ENCODE measurements at regions not wholly inside any gene's neighbourhood (a gene's known extent, or its start where the extent isn't known, plus 50 kb on each side); places are given as distances from the start of the nearest gene placed in this dataset.

- no peak for FAIRE-seq
- DNase-seq (ENCODE audit: low spot score) = no peak
Observed at GRCh38 chr6:148086843-148087242, 255.8 kb upstream of the SASH1 start.

GRCh38 chr6:148087659-148088058 lies 255.0 kb upstream of the SASH1 start:
- DNase-seq (ENCODE audit: low spot score) = no peak

GRCh38 chr6:148090326-148090725 lies 252.3 kb upstream of the SASH1 start:
- no peak for DNase-seq (ENCODE audit: low spot score)
- no peak for FAIRE-seq

More at GRCh38 chr6:148087659-148088058, 255.0 kb upstream of the SASH1 start:
- FAIRE-seq = no peak

GRCh38 chr6:148091394-148091793 lies 251.2 kb upstream of the SASH1 start:
- DNase-seq (ENCODE audit: low spot score) = no peak
- FAIRE-seq = no peak

- no peak for DNase-seq (ENCODE audit: low spot score)
Observed at GRCh38 chr6:148103436-148103835, 239.2 kb upstream of the SASH1 start.

GRCh38 chr6:148104131-148104530 lies 238.5 kb upstream of the SASH1 start:
- no peak for FAIRE-seq

More at GRCh38 chr6:148103436-148103835, 239.2 kb upstream of the SASH1 start:
- FAIRE-seq = no peak

GRCh38 chr6:148105695-148106094 lies 236.9 kb upstream of the SASH1 start:
- no peak for DNase-seq (ENCODE audit: low spot score)
- FAIRE-seq = no peak

More at GRCh38 chr6:148104131-148104530, 238.5 kb upstream of the SASH1 start:
- no peak for DNase-seq (ENCODE audit: low spot score)

- FAIRE-seq (no peak), DNase-seq (ENCODE audit: low spot score) (no peak)
Observed at GRCh38 chr6:148107911-148108310, 234.7 kb upstream of the SASH1 start.

GRCh38 chr6:148109732-148110131 lies 232.9 kb upstream of the SASH1 start:
- FAIRE-seq (no peak), DNase-seq (ENCODE audit: low spot score) (no peak)

- no peak for FAIRE-seq
- no peak for DNase-seq (ENCODE audit: low spot score)
Observed at GRCh38 chr6:148110925-148111324, 231.7 kb upstream of the SASH1 start.

- DNase-seq (ENCODE audit: low spot score) (no peak), FAIRE-seq (no peak)
Observed at GRCh38 chr6:148112851-148113319, 229.8 kb upstream of the SASH1 start.

GRCh38 chr6:148116001-148116400 lies 226.6 kb upstream of the SASH1 start:
- DNase-seq (ENCODE audit: low spot score) = no peak

GRCh38 chr6:148118244-148118643 lies 224.4 kb upstream of the SASH1 start:
- no peak for DNase-seq (ENCODE audit: low spot score)
- no peak for FAIRE-seq

More at GRCh38 chr6:148116001-148116400, 226.6 kb upstream of the SASH1 start:
- no peak for FAIRE-seq

- no peak for DNase-seq (ENCODE audit: low spot score)
- FAIRE-seq = no peak
Observed at GRCh38 chr6:148128014-148128730, 214.5 kb upstream of the SASH1 start.

- FAIRE-seq (no peak), DNase-seq (ENCODE audit: low spot score) (no peak)
Observed at GRCh38 chr6:148134592-148134991, 208.0 kb upstream of the SASH1 start.

- FAIRE-seq = no peak
Observed at GRCh38 chr6:148136586-148136985, 206.1 kb upstream of the SASH1 start.

GRCh38 chr6:148137652-148138051 lies 205.0 kb upstream of the SASH1 start:
- FAIRE-seq (no peak), DNase-seq (ENCODE audit: low spot score) (no peak)

More at GRCh38 chr6:148136586-148136985, 206.1 kb upstream of the SASH1 start:
- DNase-seq (ENCODE audit: low spot score) = no peak

- FAIRE-seq (no peak), DNase-seq (ENCODE audit: low spot score) (no peak)
Observed at GRCh38 chr6:148138573-148138972, 204.1 kb upstream of the SASH1 start.

- no peak for FAIRE-seq
- no peak for DNase-seq (ENCODE audit: low spot score)
Observed at GRCh38 chr6:148140772-148141557, 201.7 kb upstream of the SASH1 start.

GRCh38 chr6:148142821-148143220 lies 199.8 kb upstream of the SASH1 start:
- DNase-seq (ENCODE audit: low spot score) = no peak
- no peak for FAIRE-seq

- FAIRE-seq (no peak), DNase-seq (ENCODE audit: low spot score) (no peak)
Observed at GRCh38 chr6:148143771-148144170, 198.9 kb upstream of the SASH1 start.

GRCh38 chr6:148144917-148145521 lies 197.6 kb upstream of the SASH1 start:
- FAIRE-seq = peak; percentile 70
- peak; percentile 30 for DNase-seq (ENCODE audit: low spot score)
